GM23338 (cell line): ENCODE measurements at regions not wholly inside any gene's neighbourhood (a gene's known extent, or its start where the extent isn't known, plus 50 kb on each side); places are given as distances from the start of the nearest gene placed in this dataset.
A peak's percentile ranks its signal among the peaks of the same experiment; 100 is the strongest.

ENCODE experiments used
- ATAC-seq: fragments of 200-7000 bp; cut with Tn5 transposase; 3 replicates; pipeline ENCODE4 v1.9.1; 2020
- DNase-seq: peaks from one replicate; pipeline ENCODE4 v3.0.0-alpha.2; 2015; ENCODE audit warnings: low spot score
- H2AFZ ChIP-seq: fragments of 200-600 bp; sonication (generic); 2 replicates; pipeline ENCODE4 v1.8.0; 2016; ENCODE audit warnings: antibody characterized with exemption, mild to moderate bottlenecking, moderate library complexity
- H3F3A ChIP-seq: fragments of 200-600 bp; sonication (generic); replicated peaks from 2 replicates; pipeline ENCODE4 v1.8.0; 2017; ENCODE audit warnings: antibody characterized with exemption, mixed run types, low read depth
- H3K27ac ChIP-seq: fragments of 200-600 bp; sonication (generic); 2 replicates; pipeline ENCODE4 v1.6.1; 2016; ENCODE audit warnings: low read depth
- H3K27me3 ChIP-seq: fragments of 200-600 bp; sonication (generic); 2 replicates; pipeline ENCODE4 v1.8.0; 2016; ENCODE audit warnings: mild to moderate bottlenecking, mixed run types, moderate library complexity; ENCODE audit not compliant: insufficient read depth
- H3K36me3 ChIP-seq: fragments of 200-600 bp; sonication (generic); 2 replicates; pipeline ENCODE4 v1.8.0; 2016; ENCODE audit warnings: mild to moderate bottlenecking; ENCODE audit not compliant: insufficient read depth
- H3K4me1 ChIP-seq: fragments of 200-600 bp; sonication (generic); 2 replicates; pipeline ENCODE4 v1.8.0; 2016; ENCODE audit warnings: mild to moderate bottlenecking, moderate library complexity; ENCODE audit not compliant: insufficient read depth
- H3K4me2 ChIP-seq: fragments of 200-600 bp; sonication (generic); 2 replicates; pipeline ENCODE4 v1.7.1; 2017; ENCODE audit warnings: mixed run types
- H3K4me3 ChIP-seq: fragments of 200-600 bp; sonication (generic); 2 replicates; pipeline ENCODE4 v1.6.1; 2016; ENCODE audit warnings: mixed run types
- H3K79me2 ChIP-seq: fragments of 200-600 bp; sonication (generic); replicated peaks from 2 replicates; pipeline ENCODE4 v1.8.0; 2017; ENCODE audit warnings: mild to moderate bottlenecking; ENCODE audit not compliant: insufficient read depth
- H3K9me2 ChIP-seq: fragments of 200-600 bp; sonication (generic); 2 replicates; pipeline ENCODE4 v1.8.0; 2017; ENCODE audit not compliant: insufficient read depth
- H4K20me1 ChIP-seq: fragments of 200-600 bp; sonication (generic); replicated peaks from 2 replicates; pipeline ENCODE4 v1.8.0; 2017; ENCODE audit warnings: mild to moderate bottlenecking; ENCODE audit not compliant: insufficient read depth
- H3K27ac Mint-ChIP-seq: 2 replicates; pipeline ENCODE4 v1.8.0; 2020; ENCODE audit warnings: inconsistent platforms, mild to moderate bottlenecking, moderate library complexity, mixed read lengths
- H3K27me3 Mint-ChIP-seq: 3 replicates; pipeline ENCODE4 v1.8.0; 2022; ENCODE audit warnings: low read depth, mild to moderate bottlenecking, moderate library complexity, mixed read lengths, inconsistent platforms; ENCODE audit not compliant: insufficient read depth, poor library complexity
- H3K36me3 Mint-ChIP-seq: 3 replicates; pipeline ENCODE4 v1.8.0; 2021; ENCODE audit warnings: low read depth, mild to moderate bottlenecking, inconsistent platforms, moderate library complexity, mixed read lengths
- H3K4me1 Mint-ChIP-seq: 3 replicates; pipeline ENCODE4 v1.8.0; 2020; ENCODE audit warnings: mild to moderate bottlenecking, inconsistent platforms, mixed read lengths
- H3K4me3 Mint-ChIP-seq: 3 replicates; pipeline ENCODE4 v1.8.0; 2021; ENCODE audit warnings: moderate library complexity, mild to moderate bottlenecking, inconsistent platforms, mixed read lengths
- H3K9me3 Mint-ChIP-seq: 3 replicates; pipeline ENCODE4 v1.8.0; 2020; ENCODE audit warnings: moderate library complexity, mild to moderate bottlenecking, inconsistent platforms, mixed read lengths
- CREB1 ChIP-seq: fragments of 250-450 bp; sonication (Bioruptor Pico); IDR thresholded peaks from 2 replicates; pipeline ENCODE4 v1.5.0; 2020; ENCODE audit warnings: low read depth, mild to moderate bottlenecking, moderate library complexity
- CTCF ChIP-seq, 2 experiments: fragments of 200-600 bp in 1 of 2; sonication (generic) in 1 of 2; conservative IDR thresholded peaks; 2 replicates each; pipeline versions ENCODE4 v1.5.1 to v1.6.1; 2016 to 2017; ENCODE audit warnings: antibody characterized with exemption in 2 of 2, low read depth in 2 of 2, mild to moderate bottlenecking in 2 of 2, moderate library complexity in 1 of 2
- ETS1 ChIP-seq: IDR thresholded peaks from 2 replicates; pipeline ENCODE4 v1.6.1; 2016; ENCODE audit warnings: antibody characterized with exemption
- EZH2 ChIP-seq: fragments of 200-600 bp; sonication (generic); IDR thresholded peaks from one replicate; pipeline ENCODE4 v1.8.0; 2017; ENCODE audit warnings: antibody characterized with exemption, mild to moderate bottlenecking, low read depth; ENCODE audit not compliant: unreplicated experiment
- EZH2phosphoT487 ChIP-seq: fragments of 200-600 bp; sonication (generic); IDR thresholded peaks from one replicate; pipeline ENCODE4 v1.8.1; 2018; ENCODE audit warnings: antibody characterized with exemption; ENCODE audit not compliant: unreplicated experiment
- JUNB ChIP-seq: IDR thresholded peaks from one replicate; pipeline ENCODE4 v1.6.1; 2016; ENCODE audit warnings: antibody characterized with exemption; ENCODE audit not compliant: unreplicated experiment
- NANOG ChIP-seq: IDR thresholded peaks from 2 replicates; pipeline ENCODE4 v1.6.1; 2016; ENCODE audit warnings: antibody characterized with exemption, borderline replicate concordance
- POLR2AphosphoS5 ChIP-seq: IDR thresholded peaks from 2 replicates; pipeline ENCODE4 v1.6.1; 2016; ENCODE audit warnings: antibody characterized with exemption, low read depth
- REST ChIP-seq: IDR thresholded peaks from one replicate; pipeline ENCODE4 v1.6.1; 2018; ENCODE audit warnings: antibody characterized with exemption; ENCODE audit not compliant: unreplicated experiment
- STAT1 ChIP-seq: IDR thresholded peaks from one replicate; pipeline ENCODE4 v1.6.1; 2016; ENCODE audit warnings: antibody characterized with exemption; ENCODE audit not compliant: unreplicated experiment
- ZNF114 ChIP-seq: fragments of 250-450 bp; sonication (Bioruptor Pico); IDR thresholded peaks from 2 replicates; pipeline ENCODE4 v1.5.0; 2020; ENCODE audit warnings: mild to moderate bottlenecking, moderate library complexity
- ZNF331 ChIP-seq: fragments of 250-450 bp; sonication (Bioruptor Pico); IDR thresholded peaks from 2 replicates; pipeline ENCODE4 v1.5.0; 2020; ENCODE audit warnings: low read depth, mild to moderate bottlenecking, moderate library complexity

- peak overlapping the region; percentile 95 for H3K27ac ChIP-seq
- ATAC-seq (no peak), DNase-seq (no peak)
- H3K4me1 Mint-ChIP-seq = peaks cover 38% of the 10 kb centered on the region
- H3K36me3 ChIP-seq = peaks cover 4% of the 10 kb centered on the region; the same call in 1 of the 2 replicates
- H3K4me1 ChIP-seq = peaks cover 27% of the 10 kb centered on the region
- no peak overlapping the region for H3K4me3 ChIP-seq
- H3K27me3 ChIP-seq = no peaks in the 10 kb centered on the region
- no peaks in the 10 kb centered on the region; the same call in none of the 2 replicates for H3F3A ChIP-seq
- no peaks in the 10 kb centered on the region for H3K79me2 ChIP-seq
- H3K9me3 Mint-ChIP-seq = peaks cover 31% of the 10 kb centered on the region
- H3K4me3 Mint-ChIP-seq = no peak overlapping the region
- H3K27ac Mint-ChIP-seq = peak overlapping the region; percentile 93
- H2AFZ ChIP-seq = no peak overlapping the region
- H3K36me3 Mint-ChIP-seq = peaks cover 27% of the 10 kb centered on the region
- H3K9me2 ChIP-seq = peaks cover 28% of the 10 kb centered on the region
- no peak overlapping the region for H3K4me2 ChIP-seq
- no peaks in the 10 kb centered on the region for H4K20me1 ChIP-seq
- peaks cover 7% of the 10 kb centered on the region for H3K27me3 Mint-ChIP-seq
- no peak for TF ChIP-seq CREB1 (CRISPR knock-in tag)
- TF ChIP-seq POLR2AphosphoS5 = no peak
- no peak for TF ChIP-seq STAT1
- TF ChIP-seq ZNF114 (CRISPR knock-in tag) = no peak
- no peak for TF ChIP-seq ETS1
Observed at GRCh38 chr2:237199577-237199976, 113.9 kb downstream of the COPS8 start.

- no peak for ATAC-seq
- Histone ChIP-seq H3F3A (no peaks in the 10 kb centered on the region; the same call in none of the 2 replicates), H3K27me3 (no peaks in the 10 kb centered on the region), H4K20me1 (no peaks in the 10 kb centered on the region), H3K79me2 (no peaks in the 10 kb centered on the region), H3K4me3 (no peak overlapping the region), H2AFZ (no peak overlapping the region), H3K36me3 (peaks cover 4% of the 10 kb centered on the region; the same call in 1 of the 2 replicates), H3K9me2 (peaks cover 28% of the 10 kb centered on the region), H3K4me2 (no peak overlapping the region), H3K27ac (0 out of 2 replicates have a peak overlapping the region, but pooled peaks have one; percentile 95), H3K4me1 (peaks cover 27% of the 10 kb centered on the region)
- peaks cover 12% of the 10 kb centered on the region for H3K27me3 Mint-ChIP-seq
- peaks cover 47% of the 10 kb centered on the region for H3K4me1 Mint-ChIP-seq
- peaks cover 27% of the 10 kb centered on the region for H3K36me3 Mint-ChIP-seq
- peak overlapping the region; percentile 80; the same call in 1 of the 2 replicates for H3K27ac Mint-ChIP-seq
- no peak overlapping the region for H3K4me3 Mint-ChIP-seq
- H3K9me3 Mint-ChIP-seq = peaks cover 31% of the 10 kb centered on the region
- no peak for DNase-seq
- TF ChIP-seq CTCF (conservative IDR thresholded peaks at IDR 0.05; ENCODE audit: low read depth in 2 of 2) = no peak
- TF ChIP-seq NANOG = no peak
- TF ChIP-seq ZNF331 (CRISPR knock-in tag) = no peak
- no peak for TF ChIP-seq ZNF114 (CRISPR knock-in tag)
- no peak for TF ChIP-seq CREB1 (CRISPR knock-in tag)
- TF ChIP-seq POLR2AphosphoS5 = no peak
- no peak for TF ChIP-seq REST
- TF ChIP-seq EZH2 = no peak
- no peak for TF ChIP-seq STAT1
- TF ChIP-seq EZH2phosphoT487 = no peak
- TF ChIP-seq JUNB = no peak
- no peak for TF ChIP-seq ETS1
Observed at GRCh38 chr2:237200462-237200861, 114.8 kb downstream of the COPS8 start.
